SK-N-SH treated with all-trans-retinoic acid at 6 μM for 48 hours (cell line): ENCODE measurements at regions not wholly inside any gene's neighbourhood (a gene's known extent, or its start where the extent isn't known, plus 50 kb on each side); places are given as distances from the start of the nearest gene placed in this dataset.

Experiments
- ISL1 ChIP-seq: fragments of 250-450 bp; sonication (Bioruptor Pico); IDR thresholded peaks from 2 replicates; pipeline ENCODE4 v2.1.2; 2022; ENCODE audit warnings: mild to moderate bottlenecking, moderate library complexity
- OSR1 ChIP-seq: fragments of 250-450 bp; sonication (Bioruptor Pico); IDR thresholded peaks from 2 replicates; pipeline ENCODE4 v1.8.0; 2022; ENCODE audit warnings: moderate library complexity, mild to moderate bottlenecking, inconsistent platforms
- TCF4 ChIP-seq: fragments of 250-450 bp; sonication (Bioruptor Pico); IDR thresholded peaks from 2 replicates; pipeline ENCODE4 v1.8.0; 2021; ENCODE audit warnings: mild to moderate bottlenecking, moderate library complexity, borderline replicate concordance
- ZC3H10 ChIP-seq: fragments of 250-450 bp; sonication (Bioruptor Pico); IDR thresholded peaks from 2 replicates; pipeline ENCODE4 v1.5.1; 2021; ENCODE audit warnings: mild to moderate bottlenecking, moderate library complexity
- TF ChIP-seq, protein P1 (sequence below): fragments of 250-450 bp; sonication (Bioruptor Pico); IDR thresholded peaks from 2 replicates; pipeline ENCODE4 v1.5.1; 2020; ENCODE audit warnings: low read depth, mild to moderate bottlenecking, moderate library complexity
- TF ChIP-seq, protein P2 (sequence below): fragments of 250-450 bp; sonication (Bioruptor Pico); IDR thresholded peaks from 2 replicates; pipeline ENCODE4 v1.8.0; 2020; ENCODE audit warnings: mild to moderate bottlenecking, moderate library complexity, borderline replicate concordance

DNA sequence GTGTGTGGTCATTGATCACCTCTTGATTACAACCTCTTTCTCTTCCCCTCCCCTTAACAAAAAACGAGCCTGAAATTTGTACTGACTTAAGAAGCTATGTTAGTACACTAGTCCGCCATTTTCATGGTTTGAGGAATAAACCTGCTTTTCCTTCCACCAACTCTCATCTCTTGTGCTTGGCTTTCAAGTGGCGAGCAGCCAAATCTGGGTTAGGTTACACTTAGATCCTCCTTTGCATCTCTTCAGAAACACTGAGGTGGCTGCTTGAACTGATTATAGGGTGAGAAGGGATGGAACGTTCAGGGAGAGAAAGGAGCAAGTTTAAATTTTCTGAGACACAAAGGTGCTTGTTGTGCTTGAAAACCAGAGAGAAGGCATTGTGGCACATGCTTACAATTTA is 2171.4 kb downstream of the LRRC4C start:
- TF ChIP-seq ISL1 (CRISPR knock-in tag) (no peak), TCF4 (no peak), ZC3H10 (no peak), OSR1 (CRISPR knock-in tag) (no peak)
- TF ChIP-seq, protein P1, sequence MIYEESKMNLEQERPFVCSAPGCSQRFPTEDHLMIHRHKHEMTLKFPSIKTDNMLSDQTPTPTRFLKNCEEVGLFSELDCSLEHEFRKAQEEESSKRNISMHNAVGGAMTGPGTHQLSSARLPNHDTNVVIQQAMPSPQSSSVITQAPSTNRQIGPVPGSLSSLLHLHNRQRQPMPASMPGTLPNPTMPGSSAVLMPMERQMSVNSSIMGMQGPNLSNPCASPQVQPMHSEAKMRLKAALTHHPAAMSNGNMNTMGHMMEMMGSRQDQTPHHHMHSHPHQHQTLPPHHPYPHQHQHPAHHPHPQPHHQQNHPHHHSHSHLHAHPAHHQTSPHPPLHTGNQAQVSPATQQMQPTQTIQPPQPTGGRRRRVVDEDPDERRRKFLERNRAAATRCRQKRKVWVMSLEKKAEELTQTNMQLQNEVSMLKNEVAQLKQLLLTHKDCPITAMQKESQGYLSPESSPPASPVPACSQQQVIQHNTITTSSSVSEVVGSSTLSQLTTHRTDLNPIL (CRISPR knock-in tag): no peak
- TF ChIP-seq, protein P2, sequence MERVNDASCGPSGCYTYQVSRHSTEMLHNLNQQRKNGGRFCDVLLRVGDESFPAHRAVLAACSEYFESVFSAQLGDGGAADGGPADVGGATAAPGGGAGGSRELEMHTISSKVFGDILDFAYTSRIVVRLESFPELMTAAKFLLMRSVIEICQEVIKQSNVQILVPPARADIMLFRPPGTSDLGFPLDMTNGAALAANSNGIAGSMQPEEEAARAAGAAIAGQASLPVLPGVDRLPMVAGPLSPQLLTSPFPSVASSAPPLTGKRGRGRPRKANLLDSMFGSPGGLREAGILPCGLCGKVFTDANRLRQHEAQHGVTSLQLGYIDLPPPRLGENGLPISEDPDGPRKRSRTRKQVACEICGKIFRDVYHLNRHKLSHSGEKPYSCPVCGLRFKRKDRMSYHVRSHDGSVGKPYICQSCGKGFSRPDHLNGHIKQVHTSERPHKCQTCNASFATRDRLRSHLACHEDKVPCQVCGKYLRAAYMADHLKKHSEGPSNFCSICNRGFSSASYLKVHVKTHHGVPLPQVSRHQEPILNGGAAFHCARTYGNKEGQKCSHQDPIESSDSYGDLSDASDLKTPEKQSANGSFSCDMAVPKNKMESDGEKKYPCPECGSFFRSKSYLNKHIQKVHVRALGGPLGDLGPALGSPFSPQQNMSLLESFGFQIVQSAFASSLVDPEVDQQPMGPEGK (CRISPR knock-in tag): no peak
